Astrocyte (in vitro differentiated cells and primary cell): ENCODE measurements at regions not wholly inside any gene's neighbourhood (a gene's known extent, or its start where the extent isn't known, plus 50 kb on each side); places are given as distances from the start of the nearest gene placed in this dataset.

ENCODE experiments used
- DNase-seq: peaks from one replicate; pipeline ENCODE4 v3.0.0-alpha.2; 2010; ENCODE audit warnings: low read depth
- FAIRE-seq: peaks from 2 replicates; lab custom pipeline; 2011; peaks lifted over from hg19 to GRCh38; lab: Jason Lieb, UNC
- H2AFZ ChIP-seq: 2 replicates; pipeline ENCODE4 v1.6.0; 2012; ENCODE audit warnings: low read depth, low read length, inconsistent platforms
- H3K27ac ChIP-seq: 2 replicates; pipeline ENCODE4 v1.5.1; 2011; ENCODE audit warnings: low read depth, low read length, inconsistent platforms
- H3K27me3 ChIP-seq: 2 replicates; pipeline ENCODE4 v1.6.0; 2011; ENCODE audit warnings: low read length, inconsistent platforms; ENCODE audit not compliant: insufficient read depth
- H3K36me3 ChIP-seq: 2 replicates; pipeline ENCODE4 v1.5.1; 2011; ENCODE audit warnings: low read length, inconsistent platforms; ENCODE audit not compliant: insufficient read depth
- H3K4me1 ChIP-seq: 2 replicates; pipeline ENCODE4 v1.5.1; 2011; ENCODE audit warnings: low read length, inconsistent platforms; ENCODE audit not compliant: insufficient read depth
- H3K4me2 ChIP-seq: 2 replicates; pipeline ENCODE4 v1.6.0; 2012; ENCODE audit warnings: low read length, inconsistent platforms
- H3K4me3 ChIP-seq: 2 replicates; pipeline ENCODE4 v1.5.1; 2011; ENCODE audit warnings: low read depth, mild to moderate bottlenecking, low read length, inconsistent platforms; ENCODE audit not compliant: insufficient read depth
- H3K79me2 ChIP-seq: 2 replicates; pipeline ENCODE4 v1.6.0; 2012; ENCODE audit warnings: mild to moderate bottlenecking, low read length, inconsistent platforms; ENCODE audit not compliant: insufficient read depth
- H3K9ac ChIP-seq: 2 replicates; pipeline ENCODE4 v1.6.0; 2012; ENCODE audit warnings: mild to moderate bottlenecking, low read length, inconsistent platforms
- H3K9me3 ChIP-seq: 2 replicates; pipeline ENCODE4 v1.5.1; 2012; ENCODE audit warnings: low read depth, mild to moderate bottlenecking, low read length, inconsistent platforms; ENCODE audit not compliant: insufficient read depth
- H4K20me1 ChIP-seq: 2 replicates; pipeline ENCODE4 v1.6.0; 2012; ENCODE audit warnings: low read length, inconsistent platforms; ENCODE audit not compliant: insufficient read depth
- H3K27ac Mint-ChIP-seq: one replicate; pipeline ENCODE4 v1.8.0; 2021; ENCODE audit warnings: mild to moderate bottlenecking, mixed read lengths; ENCODE audit not compliant: unreplicated experiment
- H3K27me3 Mint-ChIP-seq: one replicate; pipeline ENCODE4 v1.8.0; 2021; ENCODE audit warnings: low read depth, mixed read lengths; ENCODE audit not compliant: unreplicated experiment
- H3K36me3 Mint-ChIP-seq: one replicate; pipeline ENCODE4 v1.8.0; 2021; ENCODE audit warnings: low read depth, mixed read lengths; ENCODE audit not compliant: unreplicated experiment
- H3K4me1 Mint-ChIP-seq: one replicate; pipeline ENCODE4 v1.8.0; 2021; ENCODE audit warnings: low read depth, mixed read lengths; ENCODE audit not compliant: unreplicated experiment
- H3K4me3 Mint-ChIP-seq: one replicate; pipeline ENCODE4 v1.8.0; 2021; ENCODE audit warnings: mild to moderate bottlenecking, moderate library complexity, mixed read lengths; ENCODE audit not compliant: unreplicated experiment
- H3K9me3 Mint-ChIP-seq: one replicate; pipeline ENCODE4 v1.8.0; 2021; ENCODE audit warnings: mild to moderate bottlenecking, mixed read lengths; ENCODE audit not compliant: unreplicated experiment
- EZH2 ChIP-seq: IDR thresholded peaks from 2 replicates; pipeline ENCODE4 v1.6.1; 2012; ENCODE audit warnings: mild to moderate bottlenecking, low read length, inconsistent platforms; ENCODE audit not compliant: insufficient read depth
- TF ChIP-seq, protein P1 (sequence below): IDR thresholded peaks from 2 replicates; pipeline ENCODE4 v1.5.1; 2011; ENCODE audit warnings: low read depth, mild to moderate bottlenecking, inconsistent platforms, low read length, moderate library complexity; ENCODE audit not compliant: insufficient read depth

DNA sequence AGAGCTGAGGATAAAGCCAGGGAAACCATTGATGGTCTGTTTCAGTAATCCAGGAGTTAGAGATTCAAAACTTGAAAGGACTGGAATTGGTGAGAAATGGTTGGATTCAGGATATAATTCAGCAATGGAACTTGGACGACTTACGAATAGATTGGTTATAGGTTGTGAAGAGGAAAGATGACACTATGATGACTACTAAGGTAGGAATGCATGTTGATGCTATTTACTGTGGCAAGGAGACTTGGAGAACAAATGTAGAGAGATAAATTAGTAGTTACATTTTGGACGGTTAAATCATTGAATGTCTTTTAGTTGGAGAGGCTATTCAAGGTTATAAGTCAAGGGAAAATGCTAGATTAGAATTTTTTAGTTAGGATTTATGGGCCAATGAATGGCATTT is 365.4 kb upstream of the TECRL start:
- Mint-ChIP-seq H3K36me3 (no peaks in the 10 kb centered on the region), H3K9me3 (no peaks in the 10 kb centered on the region), H3K4me1 (no peaks in the 10 kb centered on the region), H3K27ac (no peak overlapping the region), H3K4me3 (no peak overlapping the region), H3K27me3 (no peaks in the 10 kb centered on the region)
- H3K27ac ChIP-seq: no peak overlapping the region
- H3K79me2 ChIP-seq: no peaks in the 10 kb centered on the region
- FAIRE-seq: no peak
- H3K27me3 ChIP-seq: no peaks in the 10 kb centered on the region
- DNase-seq: peak; percentile 78
- H3K4me3 ChIP-seq: no peak overlapping the region
- no peaks in the 10 kb centered on the region for H3K9me3 ChIP-seq
- peak overlapping the region; percentile 8 for H3K4me2 ChIP-seq
- H2AFZ ChIP-seq: peak overlapping the region; percentile 32
- H3K36me3 ChIP-seq: no peaks in the 10 kb centered on the region
- no peaks in the 10 kb centered on the region for H4K20me1 ChIP-seq
- no peak overlapping the region for H3K9ac ChIP-seq
- peaks cover 9% of the 10 kb centered on the region for H3K4me1 ChIP-seq
- no peak for TF ChIP-seq EZH2
- TF ChIP-seq, protein P1, sequence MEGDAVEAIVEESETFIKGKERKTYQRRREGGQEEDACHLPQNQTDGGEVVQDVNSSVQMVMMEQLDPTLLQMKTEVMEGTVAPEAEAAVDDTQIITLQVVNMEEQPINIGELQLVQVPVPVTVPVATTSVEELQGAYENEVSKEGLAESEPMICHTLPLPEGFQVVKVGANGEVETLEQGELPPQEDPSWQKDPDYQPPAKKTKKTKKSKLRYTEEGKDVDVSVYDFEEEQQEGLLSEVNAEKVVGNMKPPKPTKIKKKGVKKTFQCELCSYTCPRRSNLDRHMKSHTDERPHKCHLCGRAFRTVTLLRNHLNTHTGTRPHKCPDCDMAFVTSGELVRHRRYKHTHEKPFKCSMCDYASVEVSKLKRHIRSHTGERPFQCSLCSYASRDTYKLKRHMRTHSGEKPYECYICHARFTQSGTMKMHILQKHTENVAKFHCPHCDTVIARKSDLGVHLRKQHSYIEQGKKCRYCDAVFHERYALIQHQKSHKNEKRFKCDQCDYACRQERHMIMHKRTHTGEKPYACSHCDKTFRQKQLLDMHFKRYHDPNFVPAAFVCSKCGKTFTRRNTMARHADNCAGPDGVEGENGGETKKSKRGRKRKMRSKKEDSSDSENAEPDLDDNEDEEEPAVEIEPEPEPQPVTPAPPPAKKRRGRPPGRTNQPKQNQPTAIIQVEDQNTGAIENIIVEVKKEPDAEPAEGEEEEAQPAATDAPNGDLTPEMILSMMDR: no peak

DNA sequence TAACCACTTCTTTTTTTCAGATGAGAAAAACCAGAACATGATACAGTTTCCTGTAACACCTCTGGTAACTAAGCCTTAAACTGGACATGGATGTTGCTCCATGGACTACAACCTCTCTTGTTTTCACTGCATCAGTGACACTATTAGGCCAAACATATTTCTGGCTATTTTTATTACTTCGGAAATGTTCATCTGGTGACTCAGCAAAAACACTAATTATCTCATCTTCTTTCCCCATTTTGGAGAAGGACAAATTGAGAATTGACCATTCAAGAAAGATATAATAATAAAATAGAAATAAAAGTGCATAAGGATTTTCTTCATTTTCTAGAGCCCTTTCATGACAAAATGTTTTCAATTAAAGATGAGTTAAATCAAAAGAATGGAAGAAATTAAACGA is 361.9 kb upstream of the TECRL start:
- Histone ChIP-seq H3K4me3 (no peak overlapping the region), H3K27me3 (no peaks in the 10 kb centered on the region), H2AFZ (no peak overlapping the region), H3K27ac (no peak overlapping the region), H3K9ac (no peak overlapping the region), H3K9me3 (no peaks in the 10 kb centered on the region), H3K4me1 (no peaks in the 10 kb centered on the region), H3K36me3 (no peaks in the 10 kb centered on the region), H3K4me2 (no peak overlapping the region), H3K79me2 (no peaks in the 10 kb centered on the region), H4K20me1 (no peaks in the 10 kb centered on the region)
- no peak for TF ChIP-seq EZH2
- TF ChIP-seq, protein P1: no peak
- H3K27ac Mint-ChIP-seq: no peak overlapping the region
- H3K36me3 Mint-ChIP-seq: no peaks in the 10 kb centered on the region
- no peak for DNase-seq
- H3K9me3 Mint-ChIP-seq: peaks cover 1% of the 10 kb centered on the region
- no peak overlapping the region for H3K4me3 Mint-ChIP-seq
- FAIRE-seq: no peak
- no peaks in the 10 kb centered on the region for H3K4me1 Mint-ChIP-seq
- H3K27me3 Mint-ChIP-seq: no peaks in the 10 kb centered on the region

DNA sequence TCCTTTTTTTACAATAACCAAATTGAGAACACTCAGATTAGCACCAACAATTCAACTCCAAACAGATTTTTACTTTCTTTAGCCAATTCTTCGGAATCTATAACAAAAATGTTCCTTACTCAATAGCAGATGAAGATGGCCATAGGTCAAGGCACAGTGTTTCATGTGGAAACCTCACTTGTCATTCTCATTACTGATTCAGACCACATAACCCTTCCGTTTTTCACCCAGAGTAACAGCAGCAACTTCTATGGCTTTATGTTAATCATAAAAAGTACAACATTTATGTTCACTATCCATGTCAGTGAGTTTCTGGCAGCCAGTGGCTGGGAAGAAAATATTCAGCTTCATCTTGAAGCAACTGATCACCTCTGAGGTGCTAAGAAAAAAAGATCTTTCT is 358.3 kb upstream of the TECRL start:
- Mint-ChIP-seq H3K4me3 (no peak overlapping the region), H3K27me3 (no peaks in the 10 kb centered on the region), H3K4me1 (no peaks in the 10 kb centered on the region), H3K9me3 (peaks cover 1% of the 10 kb centered on the region), H3K27ac (no peak overlapping the region), H3K36me3 (no peaks in the 10 kb centered on the region)
- Histone ChIP-seq H3K79me2 (no peaks in the 10 kb centered on the region), H3K4me3 (no peak overlapping the region), H3K4me1 (no peaks in the 10 kb centered on the region), H2AFZ (no peak overlapping the region), H3K9ac (no peak overlapping the region), H3K36me3 (no peaks in the 10 kb centered on the region), H3K27me3 (no peaks in the 10 kb centered on the region), H3K4me2 (no peak overlapping the region), H4K20me1 (no peaks in the 10 kb centered on the region), H3K27ac (no peak overlapping the region), H3K9me3 (no peaks in the 10 kb centered on the region)
- FAIRE-seq (no peak), DNase-seq (no peak)
- no peak for TF ChIP-seq EZH2
- TF ChIP-seq, protein P1: no peak
